ENCODE measurements at regions not wholly inside any gene's neighbourhood (a gene's known extent, or its start where the extent isn't known, plus 50 kb on each side); places are given as distances from the start of the nearest gene placed in this dataset.

GRCh38 chr2:217360781-217361482, 501.1 kb upstream of the TNP1 start:
- TF ChIP-seq POLR2A (IDR thresholded peaks at IDR 0.05; ENCODE audit: low read depth, low read length) (no peak), TAF1 (IDR thresholded peaks at IDR 0.05; ENCODE audit: low read depth, low read length) (no peak), POLR2AphosphoS5 (IDR thresholded peaks at IDR 0.05; ENCODE audit: low read depth, low read length) (no peak)
